Thoracic aorta (tissue), 2 donors: ENCODE measurements at regions not wholly inside any gene's neighbourhood (a gene's known extent, or its start where the extent isn't known, plus 50 kb on each side); places are given as distances from the start of the nearest gene placed in this dataset.

ENCODE experiments used
- ATAC-seq: fragments of 150-250 bp; one replicate; pipeline ENCODE4 v1.8.0; 2017; ENCODE audit warnings: low read depth; ENCODE audit not compliant: insufficient number of reproducible peaks, low FRiP score
- DNase-seq: peaks from one replicate; pipeline ENCODE4 v3.0.0-alpha.2; 2020; ENCODE audit warnings: low spot score
- H3K27ac ChIP-seq, 2 donors: fragments of 200-600 bp; sonication (generic); 1 replicate in 1 of 2; 2 replicates in 1 of 2; pipeline ENCODE4 v1.5.1; 2016; ENCODE audit warnings: mild to moderate bottlenecking in 2 of 2, moderate library complexity in 2 of 2
- H3K27me3 ChIP-seq: fragments of 200-600 bp; sonication (generic); replicated peaks from 2 replicates; pipeline ENCODE4 v1.6.0; 2016; ENCODE audit warnings: mild to moderate bottlenecking; ENCODE audit not compliant: insufficient read depth
- H3K36me3 ChIP-seq: fragments of 200-600 bp; sonication (generic); one replicate; pipeline ENCODE4 v1.5.1; 2016
- H3K4me1 ChIP-seq, 2 donors: fragments of 200-600 bp; sonication (generic); 1 replicate in 1 of 2; 2 replicates in 1 of 2; pipeline versions ENCODE4 v1.5.1 to v1.6.0; 2016; ENCODE audit warnings: low read depth in 2 of 2, mild to moderate bottlenecking in 1 of 2; ENCODE audit not compliant: control insufficient read depth in 1 of 2
- H3K4me3 ChIP-seq: fragments of 200-600 bp; sonication (generic); 2 replicates; pipeline ENCODE4 v1.5.1; 2016; ENCODE audit warnings: mild to moderate bottlenecking
- H3K9me3 ChIP-seq: fragments of 200-600 bp; sonication (generic); 2 replicates; pipeline ENCODE4 v1.5.1; 2016
- TF ChIP-seq, protein P1 (sequence below): fragments of 200-600 bp; sonication (generic); IDR thresholded peaks from one replicate; pipeline ENCODE4 v1.5.1; 2019; ENCODE audit warnings: antibody characterized with exemption

DNA sequence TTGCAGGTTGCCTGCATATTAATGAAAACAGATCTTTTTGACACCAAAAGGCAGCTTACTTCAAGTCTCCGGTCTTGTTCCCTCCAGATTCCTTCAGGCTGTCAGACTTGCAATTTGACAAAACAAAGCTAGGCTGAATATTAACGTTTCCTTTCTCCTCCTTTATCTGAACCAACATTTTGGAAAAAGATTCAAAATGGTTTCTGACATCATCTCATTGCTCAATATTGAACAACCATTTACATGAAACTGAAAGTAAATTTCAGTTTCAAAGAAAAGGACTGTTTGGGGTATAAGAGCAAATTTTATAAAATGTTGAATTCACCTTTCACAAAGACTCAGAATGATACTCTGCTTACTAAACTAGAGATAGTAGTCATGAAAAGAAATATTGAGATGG, 521.8 kb downstream of the KCNJ2 start:
- Histone ChIP-seq H3K4me3 (no peak overlapping the region), H3K27me3 (no peaks in the 10 kb centered on the region), H3K4me1 (no peaks in the 10 kb centered on the region), H3K36me3 (no peaks in the 10 kb centered on the region), H3K9me3 (no peaks in the 10 kb centered on the region), H3K27ac (no peak overlapping the region)
- no peak for ATAC-seq
- no peak for DNase-seq
- TF ChIP-seq, protein P1, sequence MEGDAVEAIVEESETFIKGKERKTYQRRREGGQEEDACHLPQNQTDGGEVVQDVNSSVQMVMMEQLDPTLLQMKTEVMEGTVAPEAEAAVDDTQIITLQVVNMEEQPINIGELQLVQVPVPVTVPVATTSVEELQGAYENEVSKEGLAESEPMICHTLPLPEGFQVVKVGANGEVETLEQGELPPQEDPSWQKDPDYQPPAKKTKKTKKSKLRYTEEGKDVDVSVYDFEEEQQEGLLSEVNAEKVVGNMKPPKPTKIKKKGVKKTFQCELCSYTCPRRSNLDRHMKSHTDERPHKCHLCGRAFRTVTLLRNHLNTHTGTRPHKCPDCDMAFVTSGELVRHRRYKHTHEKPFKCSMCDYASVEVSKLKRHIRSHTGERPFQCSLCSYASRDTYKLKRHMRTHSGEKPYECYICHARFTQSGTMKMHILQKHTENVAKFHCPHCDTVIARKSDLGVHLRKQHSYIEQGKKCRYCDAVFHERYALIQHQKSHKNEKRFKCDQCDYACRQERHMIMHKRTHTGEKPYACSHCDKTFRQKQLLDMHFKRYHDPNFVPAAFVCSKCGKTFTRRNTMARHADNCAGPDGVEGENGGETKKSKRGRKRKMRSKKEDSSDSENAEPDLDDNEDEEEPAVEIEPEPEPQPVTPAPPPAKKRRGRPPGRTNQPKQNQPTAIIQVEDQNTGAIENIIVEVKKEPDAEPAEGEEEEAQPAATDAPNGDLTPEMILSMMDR, result no peak

DNA sequence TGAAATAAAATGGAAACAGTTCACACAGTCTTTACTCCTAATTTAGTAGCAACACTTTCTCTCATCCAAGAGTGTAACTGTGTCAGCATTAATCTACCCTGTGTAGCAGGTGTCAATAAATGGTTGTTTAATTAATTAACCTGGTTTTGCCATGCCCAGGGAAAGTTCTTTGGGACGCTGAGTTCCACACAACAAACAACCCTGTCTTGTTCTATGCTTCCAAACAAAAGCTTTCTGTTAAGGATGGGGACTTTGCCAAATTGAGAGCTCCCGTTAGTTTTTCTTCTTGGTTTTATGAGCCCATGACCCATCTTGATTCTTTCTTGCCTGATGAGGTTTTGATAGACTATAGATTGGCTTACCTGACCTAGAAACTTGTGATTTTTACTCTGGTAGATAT, 530.1 kb downstream of the KCNJ2 start:
- H3K4me3 ChIP-seq, result no peak overlapping the region
- DNase-seq (no peak), ATAC-seq (no peak)
- no peaks in the 10 kb centered on the region for H3K36me3 ChIP-seq
- H3K27ac ChIP-seq, result no peak overlapping the region
- no peaks in the 10 kb centered on the region for H3K9me3 ChIP-seq
- H3K4me1 ChIP-seq, result no peaks in the 10 kb centered on the region
- no peaks in the 10 kb centered on the region for H3K27me3 ChIP-seq
- TF ChIP-seq, protein P1, result no peak

GRCh38 chr17:70702683-70703255, 533.4 kb downstream of the KCNJ2 start:
- H3K4me3 ChIP-seq, result no peak overlapping the region
- H3K27ac ChIP-seq, result no peak overlapping the region
- H3K4me1 ChIP-seq, result no peaks in the 10 kb centered on the region
- ATAC-seq, result no peak
- H3K9me3 ChIP-seq, result no peaks in the 10 kb centered on the region
- TF ChIP-seq, protein P1, result no peak
- no peaks in the 10 kb centered on the region for H3K36me3 ChIP-seq
- DNase-seq, result no peak
- H3K27me3 ChIP-seq, result no peaks in the 10 kb centered on the region

DNA sequence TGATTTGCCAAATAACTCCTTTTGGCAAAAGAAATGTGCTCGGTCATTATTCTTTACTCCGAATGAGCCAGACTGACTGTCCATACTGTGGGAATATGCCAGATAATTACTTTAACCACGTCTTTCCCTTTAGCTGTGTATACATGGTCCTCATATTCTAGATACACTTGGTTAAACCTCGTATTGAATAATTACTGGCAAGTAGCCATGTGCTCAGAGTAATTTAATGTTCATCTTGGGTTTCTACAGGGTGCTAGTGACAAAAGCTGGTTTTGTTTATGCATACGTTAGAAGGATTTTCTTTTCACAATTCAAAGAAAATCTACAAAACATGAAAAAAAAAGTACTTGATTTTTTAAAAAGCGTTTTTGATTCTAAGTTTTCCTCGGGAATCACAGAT, 540.3 kb downstream of the KCNJ2 start:
- no peaks in the 10 kb centered on the region for H3K27me3 ChIP-seq
- no peak for ATAC-seq

GRCh38 chr17:70713694-70714093, 544.4 kb downstream of the KCNJ2 start:
- Histone ChIP-seq H3K27ac (no peak overlapping the region), H3K9me3 (no peaks in the 10 kb centered on the region), H3K36me3 (no peaks in the 10 kb centered on the region), H3K4me1 (no peaks in the 10 kb centered on the region), H3K27me3 (no peaks in the 10 kb centered on the region), H3K4me3 (no peak overlapping the region)
- DNase-seq (no peak), ATAC-seq (no peak)
- TF ChIP-seq, protein P1, result no peak

More for the DNA sequence above, 540.3 kb downstream of the KCNJ2 start:
- DNase-seq, result no peak
- Histone ChIP-seq H3K9me3 (no peaks in the 10 kb centered on the region), H3K36me3 (no peaks in the 10 kb centered on the region), H3K4me1 (no peaks in the 10 kb centered on the region), H3K4me3 (no peak overlapping the region), H3K27ac (no peak overlapping the region)
- TF ChIP-seq, protein P1, result no peak
